Endothelial cell of umbilical vein (primary cell): ENCODE measurements at regions not wholly inside any gene's neighbourhood (a gene's known extent, or its start where the extent isn't known, plus 50 kb on each side); places are given as distances from the start of the nearest gene placed in this dataset.

Source experiments
- EZH2 ChIP-seq: IDR thresholded peaks from 2 replicates; pipeline ENCODE4 v1.6.1; 2012; ENCODE audit warnings: borderline replicate concordance, low read depth, mild to moderate bottlenecking, moderate library complexity, low read length, inconsistent platforms; ENCODE audit not compliant: severe bottlenecking
- MYC ChIP-seq: IDR thresholded peaks from one replicate; pipeline ENCODE4 v1.6.1; 2011; ENCODE audit warnings: mild to moderate bottlenecking, low read depth, low read length
- POLR2A ChIP-seq: IDR thresholded peaks from 2 replicates; pipeline ENCODE4 v1.6.1; 2012; ENCODE audit warnings: low read depth, mild to moderate bottlenecking, control low read depth, low read length
- TF ChIP-seq, protein P1 (sequence below), 2 donors: IDR thresholded peaks; 1 replicate in 1 of 2; 2 replicates in 1 of 2; pipeline ENCODE4 v1.5.1; 2011; ENCODE audit warnings: low read length in 2 of 2, mild to moderate bottlenecking in 2 of 2, moderate library complexity in 2 of 2, control low read depth in 1 of 2, inconsistent platforms in 1 of 2, low read depth in 1 of 2; ENCODE audit not compliant: insufficient read depth in 1 of 2; ENCODE audit errors: extremely low read depth in 1 of 2
- TF ChIP-seq, protein P2 (sequence below): IDR thresholded peaks from 2 replicates; pipeline ENCODE4 v1.6.1; 2011; ENCODE audit not compliant: insufficient read depth, insufficient read length

GRCh38 chr18:50509012-50509411 is 50.9 kb upstream of the MAPK4 start:
- TF ChIP-seq, protein P1, sequence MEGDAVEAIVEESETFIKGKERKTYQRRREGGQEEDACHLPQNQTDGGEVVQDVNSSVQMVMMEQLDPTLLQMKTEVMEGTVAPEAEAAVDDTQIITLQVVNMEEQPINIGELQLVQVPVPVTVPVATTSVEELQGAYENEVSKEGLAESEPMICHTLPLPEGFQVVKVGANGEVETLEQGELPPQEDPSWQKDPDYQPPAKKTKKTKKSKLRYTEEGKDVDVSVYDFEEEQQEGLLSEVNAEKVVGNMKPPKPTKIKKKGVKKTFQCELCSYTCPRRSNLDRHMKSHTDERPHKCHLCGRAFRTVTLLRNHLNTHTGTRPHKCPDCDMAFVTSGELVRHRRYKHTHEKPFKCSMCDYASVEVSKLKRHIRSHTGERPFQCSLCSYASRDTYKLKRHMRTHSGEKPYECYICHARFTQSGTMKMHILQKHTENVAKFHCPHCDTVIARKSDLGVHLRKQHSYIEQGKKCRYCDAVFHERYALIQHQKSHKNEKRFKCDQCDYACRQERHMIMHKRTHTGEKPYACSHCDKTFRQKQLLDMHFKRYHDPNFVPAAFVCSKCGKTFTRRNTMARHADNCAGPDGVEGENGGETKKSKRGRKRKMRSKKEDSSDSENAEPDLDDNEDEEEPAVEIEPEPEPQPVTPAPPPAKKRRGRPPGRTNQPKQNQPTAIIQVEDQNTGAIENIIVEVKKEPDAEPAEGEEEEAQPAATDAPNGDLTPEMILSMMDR (IDR thresholded peaks at IDR 0.05; ENCODE audit: extremely low read depth in 1 of 2, insufficient read depth in 1 of 2, low read depth in 1 of 2, low read length in 2 of 2): no peak
- no peak for TF ChIP-seq POLR2A
- TF ChIP-seq, protein P2, sequence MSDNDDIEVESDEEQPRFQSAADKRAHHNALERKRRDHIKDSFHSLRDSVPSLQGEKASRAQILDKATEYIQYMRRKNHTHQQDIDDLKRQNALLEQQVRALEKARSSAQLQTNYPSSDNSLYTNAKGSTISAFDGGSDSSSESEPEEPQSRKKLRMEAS: no peak
- TF ChIP-seq MYC: no peak
- no peak for TF ChIP-seq EZH2
